ENCODE measurements at regions not wholly inside any gene's neighbourhood (a gene's known extent, or its start where the extent isn't known, plus 50 kb on each side); places are given as distances from the start of the nearest gene placed in this dataset.
A peak's percentile ranks its signal among the peaks of the same experiment; 100 is the strongest.

DNA sequence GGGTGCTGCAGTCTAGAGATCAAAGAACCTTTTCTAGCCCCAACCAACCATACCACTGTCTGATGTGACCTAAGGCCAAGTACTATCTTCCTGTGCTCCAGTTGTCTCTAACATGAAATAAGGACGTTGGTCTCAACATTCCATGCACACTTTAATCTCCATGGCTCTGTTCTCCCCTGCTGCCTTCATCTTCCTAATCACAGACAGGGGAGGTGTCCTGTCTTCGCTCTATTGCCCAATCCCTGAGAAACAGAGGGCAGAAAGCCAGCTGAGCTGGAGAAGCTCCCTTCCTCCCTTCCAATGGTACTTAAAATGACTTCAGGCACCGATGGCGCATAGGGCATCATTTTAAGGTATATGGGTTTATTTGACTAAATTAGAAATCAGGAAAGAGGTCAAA lies 148.9 kb upstream of the GNAO1 start:
- H3K36me3 ChIP-seq, result no peaks in the 10 kb centered on the region
- no peak overlapping the region for H3K4me3 ChIP-seq
- H3K27me3 ChIP-seq, result no peaks in the 10 kb centered on the region
- no peaks in the 10 kb centered on the region for H3K4me1 ChIP-seq (ENCODE audit: low read depth)
- no peaks in the 10 kb centered on the region for H3K9me3 ChIP-seq (ENCODE audit: low read depth)
- no peak for DNase-seq (ENCODE audit: low read depth in 1 of 2, low spot score in 1 of 2)
- TF ChIP-seq, protein P1, sequence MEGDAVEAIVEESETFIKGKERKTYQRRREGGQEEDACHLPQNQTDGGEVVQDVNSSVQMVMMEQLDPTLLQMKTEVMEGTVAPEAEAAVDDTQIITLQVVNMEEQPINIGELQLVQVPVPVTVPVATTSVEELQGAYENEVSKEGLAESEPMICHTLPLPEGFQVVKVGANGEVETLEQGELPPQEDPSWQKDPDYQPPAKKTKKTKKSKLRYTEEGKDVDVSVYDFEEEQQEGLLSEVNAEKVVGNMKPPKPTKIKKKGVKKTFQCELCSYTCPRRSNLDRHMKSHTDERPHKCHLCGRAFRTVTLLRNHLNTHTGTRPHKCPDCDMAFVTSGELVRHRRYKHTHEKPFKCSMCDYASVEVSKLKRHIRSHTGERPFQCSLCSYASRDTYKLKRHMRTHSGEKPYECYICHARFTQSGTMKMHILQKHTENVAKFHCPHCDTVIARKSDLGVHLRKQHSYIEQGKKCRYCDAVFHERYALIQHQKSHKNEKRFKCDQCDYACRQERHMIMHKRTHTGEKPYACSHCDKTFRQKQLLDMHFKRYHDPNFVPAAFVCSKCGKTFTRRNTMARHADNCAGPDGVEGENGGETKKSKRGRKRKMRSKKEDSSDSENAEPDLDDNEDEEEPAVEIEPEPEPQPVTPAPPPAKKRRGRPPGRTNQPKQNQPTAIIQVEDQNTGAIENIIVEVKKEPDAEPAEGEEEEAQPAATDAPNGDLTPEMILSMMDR (IDR thresholded peaks at IDR 0.05; ENCODE audit: low read depth, low read length), result no peak
- H3K27ac ChIP-seq, result no peak overlapping the region

DNA sequence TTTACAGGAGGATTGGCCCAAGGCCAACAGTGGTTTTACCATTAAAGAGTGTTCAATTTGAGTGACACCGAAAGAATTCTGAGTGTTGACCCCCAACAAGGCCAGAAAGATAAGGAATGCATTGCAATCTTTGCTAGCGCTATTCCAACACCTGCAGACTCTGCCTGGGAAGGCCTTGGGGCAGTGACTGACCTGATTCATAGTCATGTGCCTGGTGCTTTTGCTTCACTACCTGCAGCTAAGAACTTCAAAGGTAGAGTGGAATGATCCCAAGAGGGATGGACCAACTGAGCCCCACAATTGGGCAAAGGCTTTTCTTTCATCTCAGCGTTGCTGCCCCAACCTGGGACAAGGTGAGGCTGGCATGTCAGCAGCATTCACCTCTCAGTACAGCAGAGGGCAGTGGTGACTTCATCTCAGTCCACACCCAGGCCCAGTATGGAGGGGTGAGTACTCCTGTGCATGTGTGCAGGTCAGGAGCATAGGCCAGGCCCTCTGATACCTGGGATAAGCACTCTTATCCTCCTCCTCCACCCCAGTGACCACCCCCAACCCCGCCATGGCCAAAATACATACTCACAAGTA lies 149.6 kb upstream of the GNAO1 start:
- Histone ChIP-seq H3K4me3 (no peak overlapping the region), H3K4me1 (ENCODE audit: low read depth) (no peaks in the 10 kb centered on the region), H3K36me3 (no peaks in the 10 kb centered on the region), H3K27ac (no peak overlapping the region), H3K9me3 (ENCODE audit: low read depth) (no peaks in the 10 kb centered on the region), H3K27me3 (no peaks in the 10 kb centered on the region)
- TF ChIP-seq, protein P1 (IDR thresholded peaks at IDR 0.05; ENCODE audit: low read depth, low read length), result no peak
- peak in 1 of 2 donors; percentile 73 for DNase-seq (ENCODE audit: low read depth in 1 of 2, low spot score in 1 of 2)

DNA sequence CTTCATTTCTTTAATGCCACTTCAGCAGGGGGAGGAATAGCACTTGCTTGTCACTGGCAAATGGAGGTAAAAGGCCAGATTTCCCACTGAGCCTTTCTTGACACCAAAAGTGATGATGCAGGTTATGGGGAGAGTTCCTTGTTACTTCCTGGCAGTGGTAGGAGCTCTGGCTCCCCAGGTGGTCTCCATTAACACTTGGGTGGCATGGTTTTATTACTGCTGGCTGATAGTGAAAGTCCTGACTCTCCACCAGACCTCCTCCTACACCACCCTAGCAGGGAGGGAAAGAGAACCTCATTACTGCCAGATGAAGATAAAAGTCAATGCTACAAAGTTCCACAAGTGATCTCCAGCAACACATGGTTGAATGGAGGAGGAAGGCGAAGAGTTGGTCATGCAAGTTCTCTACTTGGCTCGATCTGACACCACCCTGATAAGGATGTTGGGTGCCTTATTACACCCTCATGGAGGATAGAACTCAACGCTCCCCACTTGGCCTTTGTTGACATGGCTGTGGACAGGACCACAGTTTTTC lies 152.7 kb upstream of the GNAO1 start:
- TF ChIP-seq, protein P1 (IDR thresholded peaks at IDR 0.05; ENCODE audit: low read depth, low read length), result no peak
- H3K36me3 ChIP-seq, result no peaks in the 10 kb centered on the region
- no peaks in the 10 kb centered on the region for H3K4me1 ChIP-seq (ENCODE audit: low read depth)
- no peaks in the 10 kb centered on the region for H3K9me3 ChIP-seq (ENCODE audit: low read depth)
- no peak for DNase-seq (ENCODE audit: low read depth in 1 of 2, low spot score in 1 of 2)
- H3K27me3 ChIP-seq, result no peaks in the 10 kb centered on the region
- no peak overlapping the region for H3K4me3 ChIP-seq
- H3K27ac ChIP-seq, result no peak overlapping the region

DNA sequence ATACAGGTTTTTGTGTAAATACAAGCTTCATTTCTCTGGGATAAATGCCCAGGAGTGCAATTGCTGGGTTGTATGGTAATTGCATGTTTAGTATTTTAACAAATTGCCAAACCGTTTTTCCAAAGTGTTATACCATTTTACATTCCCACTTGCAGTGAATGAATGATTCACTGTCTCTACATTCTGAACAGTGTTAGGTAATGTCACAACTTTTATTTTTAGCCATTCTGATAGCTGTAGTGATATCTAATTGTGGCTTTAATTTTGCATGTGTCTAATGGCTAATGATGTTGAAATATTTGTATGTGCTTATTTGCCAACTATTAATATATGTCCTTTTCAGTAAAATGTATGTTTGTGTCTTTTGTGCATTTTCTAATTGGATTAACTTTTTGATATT lies 156.9 kb upstream of the CES5A start:
- TF ChIP-seq, protein P1 (IDR thresholded peaks at IDR 0.05; ENCODE audit: low read depth, low read length), result no peak
- Histone ChIP-seq H3K4me1 (ENCODE audit: low read depth) (no peaks in the 10 kb centered on the region), H3K9me3 (ENCODE audit: low read depth) (no peaks in the 10 kb centered on the region), H3K27me3 (no peaks in the 10 kb centered on the region), H3K27ac (no peak overlapping the region), H3K4me3 (no peak overlapping the region), H3K36me3 (no peaks in the 10 kb centered on the region)
- DNase-seq (ENCODE audit: low read depth in 1 of 2, low spot score in 1 of 2), result no peak

DNA sequence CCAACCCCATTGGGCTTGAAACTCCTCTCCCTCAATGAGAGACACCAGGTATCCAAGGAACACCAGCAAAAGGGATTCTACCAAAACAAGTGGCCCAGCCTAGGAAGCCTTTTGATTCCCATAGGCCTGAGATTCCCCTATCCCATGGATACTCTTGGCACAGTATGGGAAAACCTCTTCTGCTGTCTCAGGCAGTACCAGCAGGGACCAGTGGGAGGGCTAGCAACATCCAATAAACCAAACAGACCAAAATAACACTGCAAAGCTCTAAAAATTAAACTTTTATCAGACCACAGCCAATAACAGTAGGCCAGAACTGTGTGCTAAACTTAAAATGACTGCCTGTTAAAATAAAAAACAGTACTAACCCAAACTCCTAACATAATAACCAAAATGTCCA lies 153.9 kb upstream of the CES5A start:
- TF ChIP-seq, protein P1 (IDR thresholded peaks at IDR 0.05; ENCODE audit: low read depth, low read length), result no peak
- Histone ChIP-seq H3K9me3 (ENCODE audit: low read depth) (no peaks in the 10 kb centered on the region), H3K4me1 (ENCODE audit: low read depth) (no peaks in the 10 kb centered on the region), H3K27me3 (no peaks in the 10 kb centered on the region), H3K27ac (no peak overlapping the region), H3K4me3 (no peak overlapping the region), H3K36me3 (no peaks in the 10 kb centered on the region)
- no peak for DNase-seq (ENCODE audit: low read depth in 1 of 2, low spot score in 1 of 2)
